Endothelial cell of umbilical vein (primary cell): ENCODE measurements at regions not wholly inside any gene's neighbourhood (a gene's known extent, or its start where the extent isn't known, plus 50 kb on each side); places are given as distances from the start of the nearest gene placed in this dataset.

ENCODE experiments used
- BruUV-seq: library from RNA; stranded (reverse); fragments of 400-500 nt; replicated peaks from 2 replicates; lab custom pipeline; 2021; lab: Mats Ljungman, UMichigan
- CTCF ChIA-PET: fragments of 300-600, 350-600 bp; sonication (Branson Sonifier 250); formaldehyde crosslinking; loops from one replicate; lab custom pipeline; 2021; ENCODE audit warnings: antibody characterized with exemption, inconsistent platforms; lab: Charles Lee
- POLR2A ChIA-PET: fragments of 300-600, 350-600 bp; sonication (Branson Sonifier 250); formaldehyde crosslinking; loops from one replicate; lab custom pipeline; 2021; ENCODE audit warnings: antibody characterized with exemption, inconsistent platforms; lab: Charles Lee
- DNase-seq: peaks from one replicate; pipeline ENCODE4 v3.0.0-alpha.2; 2011; ENCODE audit warnings: low read depth, low spot score
- FAIRE-seq: peaks from 2 replicates; lab custom pipeline; 2011; peaks lifted over from hg19 to GRCh38; lab: Jason Lieb, UNC
- H2AFZ ChIP-seq: 2 replicates; pipeline ENCODE4 v1.6.0; 2012; ENCODE audit warnings: low read depth, low read length, control low read depth, inconsistent platforms
- H3K27ac ChIP-seq: 2 replicates; pipeline ENCODE4 v1.5.1; 2011; ENCODE audit warnings: low read depth, mild to moderate bottlenecking, control low read depth, low read length, moderate library complexity; ENCODE audit not compliant: insufficient read depth
- H3K27me3 ChIP-seq, 2 experiments: 2 replicates each; pipeline versions ENCODE4 v1.6.0 to v1.6.1; 2011; ENCODE audit warnings: low read length in 2 of 2, mixed read lengths in 1 of 2; ENCODE audit not compliant: control insufficient read depth in 2 of 2, insufficient read depth in 2 of 2
- H3K36me3 ChIP-seq, 2 experiments: 2 replicates in 1 of 2; 3 replicates in 1 of 2; pipeline ENCODE4 v1.5.1; 2011; ENCODE audit warnings: low read length in 2 of 2, mild to moderate bottlenecking in 1 of 2, moderate library complexity in 1 of 2; ENCODE audit not compliant: control insufficient read depth in 2 of 2, insufficient read depth in 2 of 2; ENCODE audit errors: extremely low read depth in 1 of 2
- H3K4me1 ChIP-seq: 3 replicates; pipeline ENCODE4 v1.5.1; 2011; ENCODE audit warnings: mild to moderate bottlenecking, low read length; ENCODE audit not compliant: control insufficient read depth, insufficient read depth; ENCODE audit errors: extremely low read depth
- H3K4me2 ChIP-seq: 2 replicates; pipeline ENCODE4 v1.6.1; 2011; ENCODE audit warnings: low read length, control low read depth, mixed read lengths; ENCODE audit not compliant: insufficient read depth
- H3K4me3 ChIP-seq, 3 experiments: fragments of 200-600 bp in 1 of 3; sonication (generic), shearing (Covaris generic) in 1 of 3; replicated peaks in 1 of 3; 2 replicates each; pipeline ENCODE4 v1.5.1; 2011 to 2016; ENCODE audit warnings: control low read depth in 3 of 3, low read length in 3 of 3, mild to moderate bottlenecking in 2 of 3, inconsistent platforms in 1 of 3, low read depth in 1 of 3, moderate library complexity in 1 of 3; ENCODE audit not compliant: insufficient read depth in 1 of 3
- H3K79me2 ChIP-seq: 2 replicates; pipeline ENCODE4 v1.6.0; 2012; ENCODE audit warnings: low read length, inconsistent platforms; ENCODE audit not compliant: control insufficient read depth, insufficient read depth
- H3K9ac ChIP-seq: replicated peaks from 2 replicates; pipeline ENCODE3; 2011; ENCODE audit warnings: low read length, control low read depth; ENCODE audit not compliant: insufficient read depth; ENCODE audit errors: extremely low read depth
- H3K9me1 ChIP-seq: replicated peaks from 3 replicates; pipeline ENCODE4 v1.6.0; 2011; ENCODE audit warnings: mild to moderate bottlenecking, low read length; ENCODE audit not compliant: control insufficient read depth, insufficient read depth; ENCODE audit errors: extremely low read depth
- H3K9me3 ChIP-seq: replicated peaks from 2 replicates; pipeline ENCODE4 v1.5.1; 2012; ENCODE audit warnings: low read length, inconsistent platforms; ENCODE audit not compliant: control insufficient read depth, insufficient read depth
- H4K20me1 ChIP-seq: replicated peaks from 2 replicates; pipeline ENCODE3; 2011; ENCODE audit warnings: mild to moderate bottlenecking, low read length; ENCODE audit not compliant: control insufficient read depth, insufficient read depth; ENCODE audit errors: extremely low read depth
- CTCF ChIP-seq, 2 donors: IDR thresholded peaks; 1 replicate in 1 of 2; 2 replicates in 1 of 2; pipeline ENCODE4 v1.5.1; 2011; ENCODE audit warnings: low read length in 2 of 2, mild to moderate bottlenecking in 2 of 2, moderate library complexity in 2 of 2, control low read depth in 1 of 2, inconsistent platforms in 1 of 2, low read depth in 1 of 2; ENCODE audit not compliant: insufficient read depth in 1 of 2; ENCODE audit errors: extremely low read depth in 1 of 2
- EZH2 ChIP-seq: IDR thresholded peaks from 2 replicates; pipeline ENCODE4 v1.6.1; 2012; ENCODE audit warnings: borderline replicate concordance, low read depth, mild to moderate bottlenecking, moderate library complexity, low read length, inconsistent platforms; ENCODE audit not compliant: severe bottlenecking
- FOS ChIP-seq: IDR thresholded peaks from 2 replicates; pipeline ENCODE4 v1.6.1; 2011; ENCODE audit warnings: mild to moderate bottlenecking, low read length, moderate library complexity, borderline replicate concordance; ENCODE audit not compliant: insufficient read depth
- GATA2 ChIP-seq: IDR thresholded peaks from 2 replicates; pipeline ENCODE4 v1.7.0; 2011; ENCODE audit warnings: low read depth, mild to moderate bottlenecking, moderate library complexity, mixed read lengths, low read length; ENCODE audit not compliant: insufficient read length, insufficient read depth
- JUN ChIP-seq: IDR thresholded peaks from 2 replicates; pipeline ENCODE4 v1.6.1; 2011; ENCODE audit warnings: borderline replicate concordance, low read depth; ENCODE audit not compliant: insufficient read length, insufficient read depth
- MAX ChIP-seq: IDR thresholded peaks from 2 replicates; pipeline ENCODE4 v1.6.1; 2011; ENCODE audit not compliant: insufficient read depth, insufficient read length
- MYC ChIP-seq: IDR thresholded peaks from one replicate; pipeline ENCODE4 v1.6.1; 2011; ENCODE audit warnings: mild to moderate bottlenecking, low read depth, low read length
- POLR2A ChIP-seq: IDR thresholded peaks from 2 replicates; pipeline ENCODE4 v1.6.1; 2012; ENCODE audit warnings: low read depth, mild to moderate bottlenecking, control low read depth, low read length
- POLR2AphosphoS5 ChIP-seq: IDR thresholded peaks from 2 replicates; pipeline ENCODE4 v1.6.1; 2012; ENCODE audit warnings: low read depth, mild to moderate bottlenecking, control low read depth, low read length, moderate library complexity; ENCODE audit not compliant: insufficient read depth
- dilution Hi-C: fragments of 300-500 bp; cut with MboI; formaldehyde crosslinking; loops from one replicate; pipeline ENCODE4 v1.15.0; 2019; ENCODE audit warnings: low sequenced_read_pairs; ENCODE audit not compliant: extremely low pct_ligation_motif_present
- intact Hi-C: fragments of 100-400 bp; cut with micrococcal nuclease; formaldehyde crosslinking; loops from one replicate; pipeline ENCODE4 v1.10.0; 2022

- ChIA-PET CTCF (interaction anchor here (1.3 kb wide), 1 partner anchor 134 kb away, joined by 4 read pairs; no protein-coding TSS in a partner anchor), POLR2A (no interaction called here)
- Histone ChIP-seq H3K9ac (no peak overlapping the region), H3K9me3 (no peaks in the 10 kb centered on the region), H4K20me1 (no peaks in the 10 kb centered on the region), H3K4me1 (no peaks in the 10 kb centered on the region), H2AFZ (no peak overlapping the region), H3K27ac (no peak overlapping the region), H3K4me2 (no peak overlapping the region), H3K9me1 (no peaks in the 10 kb centered on the region), H3K36me3 (no peaks in the 10 kb centered on the region), H3K27me3 (no peaks in the 10 kb centered on the region), H3K4me3 (no peak overlapping the region), H3K79me2 (no peaks in the 10 kb centered on the region)
- TF ChIP-seq EZH2 (no peak), MYC (no peak), CTCF (IDR thresholded peaks at IDR 0.05; ENCODE audit: extremely low read depth in 1 of 2, insufficient read depth in 1 of 2, low read depth in 1 of 2, low read length in 2 of 2) (no peak), JUN (no peak), POLR2AphosphoS5 (no peak), MAX (no peak), POLR2A (no peak), FOS (no peak), GATA2 (no peak)
- FAIRE-seq (no peak), DNase-seq (no peak)
- intact Hi-C loops: no loop called here
- dilution Hi-C loops: loop anchor here (25.0 kb wide), 1 partner anchor 279 kb away; the partner anchor contains the start of gene TGFBR2
- no TSS peak for BruUV-seq
Observed at GRCh38 chr3:30333143-30333542, 273.3 kb upstream of the TGFBR2 start.
